H1 (cell line): ENCODE measurements at regions not wholly inside any gene's neighbourhood (a gene's known extent, or its start where the extent isn't known, plus 50 kb on each side); places are given as distances from the start of the nearest gene placed in this dataset.

Experiments
- CBX5 ChIP-seq: fragments of 300-800, 300-1000 bp; sonication (generic); IDR thresholded peaks from 2 replicates; pipeline ENCODE4 v1.7.1; 2016; ENCODE audit warnings: antibody characterized with exemption, low read length, low read depth
- CHD1 ChIP-seq: IDR thresholded peaks from 2 replicates; pipeline ENCODE4 v1.6.1; 2012; ENCODE audit warnings: low read depth, low read length, improper control_type of control experiment
- CHD2 ChIP-seq: IDR thresholded peaks from 2 replicates; pipeline ENCODE4 v1.6.1; 2012; ENCODE audit warnings: low read length, improper control_type of control experiment
- EZH2 ChIP-seq: fragments of 200-600 bp; sonication (generic); IDR thresholded peaks from 2 replicates; pipeline ENCODE4 v1.7.1; 2012; ENCODE audit warnings: low read depth, mild to moderate bottlenecking, moderate library complexity, low read length, inconsistent platforms; ENCODE audit not compliant: severe bottlenecking
- GABPA ChIP-seq: IDR thresholded peaks from 2 replicates; pipeline ENCODE4 v1.6.1; 2011; ENCODE audit warnings: mild to moderate bottlenecking, low read length, moderate library complexity, borderline replicate concordance; ENCODE audit not compliant: insufficient read depth
- POLR2A ChIP-seq, 2 experiments: IDR thresholded peaks; 1 replicate in 1 of 2; 2 replicates in 1 of 2; pipeline ENCODE4 v1.6.1; 2011; ENCODE audit warnings: low read depth in 2 of 2, low read length in 2 of 2, mild to moderate bottlenecking in 2 of 2; ENCODE audit errors: control extremely low read depth in 1 of 2
- RAD21 ChIP-seq, 2 experiments: IDR thresholded peaks in 1 of 2; conservative IDR thresholded peaks in 1 of 2; 2 replicates each; pipeline ENCODE4 v1.6.1; 2011; ENCODE audit warnings: low read depth in 2 of 2, low read length in 2 of 2, improper control_type of control experiment in 1 of 2, inconsistent platforms in 1 of 2, mild to moderate bottlenecking in 1 of 2, moderate library complexity in 1 of 2
- SP2 ChIP-seq: IDR thresholded peaks from 2 replicates; pipeline ENCODE4 v1.6.1; 2012; ENCODE audit warnings: mild to moderate bottlenecking, low read length, inconsistent platforms
- SRF ChIP-seq: IDR thresholded peaks from 2 replicates; pipeline ENCODE4 v1.6.1; 2011; ENCODE audit warnings: mild to moderate bottlenecking, low read depth, low read length, moderate library complexity
- TAF7 ChIP-seq: optimal IDR thresholded peaks from 2 replicates; pipeline ENCODE3; 2011; ENCODE audit warnings: low read depth, mild to moderate bottlenecking, inconsistent platforms, low read length, moderate library complexity, borderline replicate concordance
- ZNF274 ChIP-seq: IDR thresholded peaks from 2 replicates; pipeline ENCODE4 v1.7.0; 2012; ENCODE audit warnings: low read length, borderline replicate concordance; ENCODE audit errors: extremely low read depth

GRCh38 chrX:79466636-79467035, 99.5 kb upstream of the ITM2A start (continued):
- TF ChIP-seq EZH2, result no peak
- no peak for TF ChIP-seq CBX5
- TF ChIP-seq POLR2A (IDR thresholded peaks at IDR 0.05; ENCODE audit: control extremely low read depth in 1 of 2, low read depth in 2 of 2, low read length in 2 of 2), result no peak
- TF ChIP-seq GABPA, result no peak
- no peak for TF ChIP-seq TAF7
- TF ChIP-seq CHD1, result no peak
- TF ChIP-seq RAD21 (IDR thresholded peaks at IDR 0.05 in 1 of 2, conservative IDR thresholded peaks at IDR 0.05 in 1 of 2; ENCODE audit: low read depth in 2 of 2, low read length in 2 of 2), result no peak
- no peak for TF ChIP-seq SP2
- no peak for TF ChIP-seq SRF
- no peak for TF ChIP-seq CHD2
- no peak for TF ChIP-seq ZNF274
- TF ChIP-seq, all 59 proteins: peak for 0
